HepG2 (cell line): ENCODE measurements at regions not wholly inside any gene's neighbourhood (a gene's known extent, or its start where the extent isn't known, plus 50 kb on each side); places are given as distances from the start of the nearest gene placed in this dataset.

Source experiments
- RELA ChIP-seq: sonication (generic); formaldehyde crosslinking; IDR thresholded peaks from 2 replicates; pipeline ENCODE4 v1.4.0; 2020; ENCODE audit warnings: missing genetic modification reagents

GRCh38 chr21:26624983-26625519, 52.0 kb upstream of the CYYR1 start (continued):
- no peak for TF ChIP-seq RELA (CRISPR knock-in tag)
